GM18861 (cell line): ENCODE measurements at regions not wholly inside any gene's neighbourhood (a gene's known extent, or its start where the extent isn't known, plus 50 kb on each side); places are given as distances from the start of the nearest gene placed in this dataset.
"Not testable (repeated sequence)": the region's sequence is repeated elsewhere in the genome, so short reads cannot be mapped to it uniquely, and the experiment has no call there.

Source experiments
- ATAC-seq: cut with Tn5 transposase; IDR thresholded peaks from one replicate; pipeline ENCODE4 v1.9.1; 2021; ENCODE audit not compliant: unreplicated experiment

DNA sequence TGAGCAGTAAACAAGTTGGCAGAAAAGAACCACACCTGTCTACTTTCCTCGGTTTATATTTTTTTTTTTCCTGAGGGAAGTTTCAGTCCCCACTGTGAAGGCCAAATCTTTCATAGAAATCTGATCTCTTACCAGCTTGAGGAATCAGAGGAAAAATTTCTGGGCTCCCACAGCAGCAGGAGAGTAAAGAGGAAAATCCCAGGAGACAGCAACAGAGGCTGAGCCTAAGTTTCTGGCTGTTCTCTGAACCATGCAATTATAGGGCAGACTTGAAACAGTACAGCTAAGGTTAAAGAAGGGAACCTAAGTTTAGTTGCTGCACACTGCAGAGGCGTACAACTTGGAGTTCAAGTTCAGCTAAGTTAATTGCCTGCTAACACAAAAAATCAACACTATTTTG is 1090.9 kb upstream of the INTU start:
- no peak for ATAC-seq

DNA sequence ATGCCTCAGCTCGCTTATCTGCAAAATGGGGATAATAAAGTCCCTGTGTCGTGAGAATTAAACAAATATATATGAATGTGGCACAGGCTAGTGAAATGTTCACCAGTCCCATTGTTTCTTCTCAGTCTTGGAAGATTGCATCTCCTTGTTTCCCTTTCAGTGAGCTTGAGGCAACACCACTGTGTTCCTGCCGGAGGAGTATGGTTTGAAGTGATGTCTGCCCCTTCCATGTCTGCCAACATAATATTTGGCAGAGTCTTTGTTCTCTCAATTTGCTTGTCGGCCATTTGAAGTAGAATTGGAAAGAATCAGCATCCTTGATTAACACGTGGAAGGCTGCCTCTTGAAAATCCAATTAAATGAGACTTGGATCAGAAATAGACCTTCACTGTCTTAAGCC is 1088.5 kb upstream of the INTU start:
- no peak for ATAC-seq

- not testable (repeated sequence) for ATAC-seq
Measured at GRCh38 chr4:126546197-126546596, 1086.6 kb upstream of the INTU start.

DNA sequence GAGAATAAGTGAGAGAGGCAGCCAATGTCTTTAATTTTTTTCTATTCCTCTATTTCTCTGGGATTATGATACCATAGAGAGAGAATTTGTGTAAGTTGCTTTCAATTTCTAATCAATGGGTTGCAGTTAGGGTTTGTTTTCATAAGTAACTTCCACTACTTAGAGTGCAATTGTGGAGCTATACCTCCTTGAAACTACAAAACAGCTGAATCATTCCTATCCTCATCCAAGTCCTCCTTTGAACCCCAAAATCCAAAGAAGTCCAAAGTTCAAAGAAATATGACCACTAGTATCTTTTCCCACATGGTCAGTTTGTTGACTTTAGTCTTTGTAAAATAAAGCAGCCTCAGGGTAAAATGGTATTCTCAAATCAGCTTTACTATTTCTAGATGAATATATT is 1085.4 kb upstream of the INTU start:
- ATAC-seq: no peak

DNA sequence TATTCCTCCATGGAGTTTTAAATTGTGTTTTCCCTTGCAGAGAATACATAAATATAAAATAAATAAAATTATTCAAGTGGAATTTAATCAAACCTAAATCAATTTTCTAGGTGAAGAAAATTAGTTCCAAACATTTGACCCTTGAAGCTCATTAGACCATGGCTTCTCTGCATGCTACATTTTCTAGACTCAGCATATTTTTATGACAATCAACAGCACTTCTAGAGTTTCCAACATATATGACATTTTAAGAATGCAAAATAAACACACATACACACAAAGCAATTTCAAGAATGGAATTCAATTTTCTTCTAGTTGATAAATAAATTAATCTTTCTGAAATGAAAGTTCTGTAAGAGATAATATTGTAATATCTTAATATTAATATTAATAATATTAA is 1083.9 kb upstream of the INTU start:
- no peak for ATAC-seq

GRCh38 chr4:126552321-126552720 is 1080.4 kb upstream of the INTU start:
- ATAC-seq: no peak

DNA sequence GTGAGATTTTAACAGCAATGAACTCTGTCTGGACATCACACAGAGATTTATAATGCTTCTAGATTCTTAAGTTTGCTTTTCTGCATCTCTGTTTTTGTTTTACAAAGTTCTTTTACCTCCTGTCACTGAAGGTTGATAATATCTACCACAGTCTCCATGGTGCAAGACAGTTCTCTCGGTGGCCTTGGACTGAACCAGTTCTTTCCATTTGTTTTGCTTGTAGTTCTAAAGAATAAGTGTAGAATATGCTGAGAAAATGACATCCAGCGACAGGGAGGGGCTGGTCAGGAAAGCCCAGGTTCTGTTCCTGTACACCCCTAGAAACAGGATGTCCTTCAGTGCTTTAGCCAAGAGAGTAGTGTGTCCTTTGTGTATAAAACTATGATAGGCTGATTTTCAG is 1079.5 kb upstream of the INTU start:
- no peak for ATAC-seq

DNA sequence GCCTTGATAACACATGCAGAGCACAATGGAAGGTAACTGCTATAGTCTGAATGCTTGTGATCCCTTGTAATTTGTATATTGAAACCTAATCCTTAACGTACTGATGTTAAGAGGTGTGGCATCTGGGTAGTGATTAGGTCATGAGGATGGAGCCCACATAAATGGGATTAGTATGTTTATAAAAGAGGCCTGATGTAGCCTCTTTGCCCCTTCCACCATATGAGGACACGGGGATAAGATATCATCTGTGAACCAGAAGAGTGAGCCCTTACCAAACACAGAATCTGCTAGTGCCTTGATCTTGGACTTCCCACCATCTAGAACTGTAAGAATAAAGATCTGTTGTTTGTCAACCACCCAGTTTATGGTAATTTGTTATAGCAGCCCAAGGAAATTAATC is 1074.2 kb upstream of the INTU start:
- ATAC-seq: no peak

- no peak for ATAC-seq
Measured at GRCh38 chr4:126559961-126560360, 1072.8 kb upstream of the INTU start.

DNA sequence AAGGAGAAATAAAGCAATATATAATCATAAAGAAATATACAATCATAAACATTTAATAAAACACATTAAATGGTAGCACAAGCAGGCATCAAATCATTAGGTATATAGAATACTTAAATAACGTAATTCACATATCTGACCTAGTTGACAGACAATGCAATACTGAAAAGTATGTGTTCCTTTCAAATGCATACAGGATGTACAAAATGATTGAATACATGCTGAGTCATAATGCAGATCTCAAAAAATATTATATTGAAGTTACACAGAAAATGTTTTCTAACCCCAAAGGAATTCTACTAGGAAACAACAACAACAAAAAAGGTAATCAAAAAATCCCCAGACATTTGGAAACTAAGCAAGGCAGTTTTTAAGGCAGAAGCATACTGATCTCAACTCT is 1072.0 kb upstream of the INTU start:
- no peak for ATAC-seq

- no peak for ATAC-seq
Measured at GRCh38 chr4:126563389-126563788, 1069.4 kb upstream of the INTU start.

DNA sequence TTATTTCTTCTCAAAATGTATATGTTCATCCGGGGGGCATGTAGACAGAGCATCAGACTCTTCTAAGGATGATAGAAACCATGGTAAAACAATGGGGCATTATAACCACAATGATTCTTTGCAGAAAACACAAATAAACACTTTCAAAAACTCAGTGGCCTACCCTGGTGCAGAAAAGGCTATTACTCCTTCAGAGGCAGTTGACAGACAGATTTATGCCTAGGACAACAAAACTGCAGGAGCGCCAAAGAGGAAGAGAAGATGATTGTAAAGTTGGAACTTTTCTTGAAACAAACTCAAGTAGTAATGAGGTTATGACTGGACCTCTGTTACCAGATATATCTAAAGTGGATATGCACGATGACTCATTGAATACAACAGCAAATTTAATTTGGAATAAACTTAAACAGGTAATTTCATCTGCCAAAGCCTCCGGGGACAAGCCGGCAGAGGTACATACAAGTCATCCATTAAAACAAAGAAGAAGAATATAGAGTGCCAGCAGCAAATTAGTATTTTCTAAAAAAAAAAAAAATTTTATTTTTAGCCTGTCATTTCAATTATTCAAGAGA is 1068.4 kb upstream of the INTU start:
- ATAC-seq: no peak

DNA sequence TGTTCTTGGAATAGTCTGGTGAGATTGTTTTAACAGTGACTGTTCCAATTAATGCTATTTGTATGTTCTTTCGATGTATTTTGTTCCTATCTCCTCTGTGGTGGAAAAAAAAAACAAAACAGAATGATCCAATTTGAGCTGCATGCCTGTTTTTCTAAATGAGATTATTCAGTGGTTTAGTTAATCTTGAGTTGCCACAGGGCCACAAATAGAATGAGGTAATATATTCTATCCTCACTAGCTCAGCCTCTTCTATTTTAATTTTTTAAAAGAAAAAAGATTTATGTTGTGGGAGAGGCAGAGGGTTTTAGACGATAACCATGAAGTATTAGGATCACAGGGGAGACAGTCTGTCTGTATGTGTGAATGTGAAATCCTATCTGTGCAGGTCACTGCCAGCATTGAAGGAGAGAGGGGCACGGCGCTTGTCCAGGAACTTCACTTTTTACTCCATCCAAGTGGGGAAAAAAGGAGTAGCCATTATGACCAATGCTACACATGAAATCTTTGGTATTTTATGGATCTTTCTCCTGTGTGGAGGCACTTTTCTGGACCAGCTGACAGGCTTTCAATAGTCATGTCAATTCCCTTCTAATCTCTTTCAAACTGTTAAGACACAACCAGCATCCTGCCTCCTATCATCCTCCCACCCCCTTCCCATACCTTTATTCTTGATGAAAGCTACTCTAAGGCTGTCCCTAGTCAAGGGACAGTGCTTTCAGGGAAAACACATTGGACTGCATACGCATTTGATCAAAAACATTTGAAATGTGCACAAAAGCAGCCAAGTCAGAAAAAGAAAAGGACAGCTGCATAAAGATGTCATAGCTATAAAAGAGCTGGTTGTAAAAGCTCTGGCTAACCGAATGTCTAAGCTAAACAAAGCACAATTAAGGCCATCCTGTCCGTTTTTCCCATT is 1063.8 kb upstream of the INTU start:
- ATAC-seq: no peak

- ATAC-seq: no peak
Measured at GRCh38 chr4:126572264-126572663, 1060.5 kb upstream of the INTU start.

DNA sequence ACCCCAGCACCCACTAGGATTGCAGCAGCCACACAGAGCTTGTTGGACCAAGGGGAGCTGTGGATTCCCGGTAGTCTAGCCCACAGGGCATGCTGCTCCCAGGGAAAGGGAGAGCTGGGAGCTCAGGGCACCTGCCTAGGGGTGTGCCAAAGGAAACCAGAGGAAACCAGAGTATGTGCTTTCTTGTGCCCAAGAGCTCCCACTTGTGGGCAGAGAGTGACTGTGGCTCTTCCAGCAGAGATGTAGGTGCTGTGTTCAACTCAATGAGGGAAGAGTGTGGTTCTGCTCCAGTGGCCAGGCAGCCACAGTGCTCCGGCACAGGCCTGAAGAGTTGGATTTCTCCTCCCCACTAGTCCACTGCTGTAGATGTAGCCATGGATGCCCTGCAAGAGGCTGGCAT is 1050.0 kb upstream of the INTU start:
- no peak for ATAC-seq

DNA sequence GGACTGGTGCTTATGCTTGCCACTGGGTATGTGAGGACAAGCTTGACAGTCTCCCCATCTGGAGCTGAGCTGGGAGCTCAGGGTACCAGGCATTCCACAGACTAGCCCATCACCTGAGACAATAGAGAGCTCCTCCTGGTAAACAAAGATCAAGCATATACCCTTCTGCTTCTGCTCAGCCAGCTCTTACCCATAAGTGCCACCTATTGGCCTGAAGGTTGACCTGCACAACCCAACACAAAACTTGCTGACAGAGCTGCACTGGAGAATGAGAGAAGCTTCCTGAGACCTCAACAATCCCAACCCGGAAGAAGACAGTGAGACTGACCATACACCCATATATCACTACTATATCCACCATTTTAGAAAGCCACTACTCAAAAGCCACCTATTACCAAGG is 1049.2 kb upstream of the INTU start:
- no peak for ATAC-seq

DNA sequence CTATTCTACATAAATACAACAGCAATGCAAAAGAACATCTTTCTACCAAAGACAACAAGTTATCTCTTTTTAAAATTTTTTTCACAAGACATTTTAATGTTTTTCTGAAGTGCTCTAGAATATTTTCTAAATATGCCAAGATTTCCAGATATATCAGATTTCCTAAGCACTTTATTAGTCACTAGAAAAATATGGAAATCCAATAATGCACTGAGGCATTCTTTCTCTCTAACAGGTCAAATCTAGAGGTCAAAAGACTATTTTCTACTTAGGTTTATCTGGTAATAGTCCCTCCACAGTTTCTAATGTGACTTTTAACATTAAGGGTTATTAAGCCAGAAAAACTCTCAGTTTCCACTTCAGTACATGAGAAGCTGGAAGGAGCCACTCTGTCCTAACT is 1041.2 kb upstream of the INTU start:
- ATAC-seq: no peak

GRCh38 chr4:126592088-126592487 is 1040.7 kb upstream of the INTU start:
- no peak for ATAC-seq

GRCh38 chr4:126593626-126594025 is 1039.1 kb upstream of the INTU start:
- no peak for ATAC-seq

DNA sequence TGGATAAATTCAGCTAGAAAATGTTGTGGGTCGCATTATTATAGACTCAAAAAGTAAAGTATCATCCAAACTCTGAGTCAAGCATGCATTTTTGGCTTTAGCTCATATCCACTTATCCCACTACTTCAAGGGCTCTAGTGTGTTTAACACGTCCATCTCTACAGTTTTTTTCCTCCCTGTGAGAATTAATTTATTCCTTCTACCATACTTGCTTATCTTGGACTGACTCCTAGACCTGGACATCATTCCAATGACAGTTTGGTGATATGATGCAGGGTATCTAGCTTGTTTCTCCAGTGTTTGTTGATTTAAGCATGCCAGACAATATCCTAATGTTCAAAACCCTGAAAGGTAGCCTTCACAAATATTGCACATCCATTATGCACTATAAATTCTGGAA is 1037.1 kb upstream of the INTU start:
- ATAC-seq: no peak

DNA sequence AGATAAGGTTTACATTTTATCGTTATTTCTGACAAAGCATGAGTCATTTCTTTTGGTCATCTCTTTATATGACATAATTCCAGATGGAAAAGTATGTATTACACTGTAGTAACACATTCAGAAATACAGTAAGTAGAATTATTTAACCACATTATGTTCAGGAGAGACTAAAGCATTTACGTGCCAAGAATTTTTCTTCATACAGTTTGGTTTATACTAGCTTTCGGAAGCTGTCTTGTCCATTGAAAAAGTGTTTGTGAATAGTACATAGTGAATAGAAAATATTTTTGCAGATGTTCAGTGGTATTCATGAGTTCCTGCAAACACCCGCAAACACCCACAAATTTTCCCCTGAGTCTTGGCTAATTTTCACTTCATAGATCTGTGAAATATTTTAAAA is 1033.0 kb upstream of the INTU start:
- ATAC-seq: no peak

DNA sequence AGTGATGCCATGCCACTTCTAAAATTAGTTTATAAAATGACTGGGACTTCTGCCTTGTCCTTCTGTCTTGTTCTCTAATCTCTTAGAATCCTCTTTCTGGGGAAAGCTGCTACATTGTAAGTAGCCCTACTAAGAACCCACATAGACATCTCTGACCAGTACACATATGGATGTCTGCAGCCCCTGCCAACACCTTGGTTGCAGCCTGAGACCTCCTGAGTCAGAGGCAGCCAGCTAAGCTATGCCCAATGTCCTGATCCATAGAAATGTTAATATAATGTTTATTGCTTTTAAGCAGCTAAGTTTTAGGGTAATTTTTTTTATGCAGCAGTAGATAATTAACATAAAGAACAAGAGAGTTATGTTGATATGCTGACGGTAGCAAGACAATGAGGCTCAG is 1029.5 kb upstream of the INTU start:
- ATAC-seq: no peak

DNA sequence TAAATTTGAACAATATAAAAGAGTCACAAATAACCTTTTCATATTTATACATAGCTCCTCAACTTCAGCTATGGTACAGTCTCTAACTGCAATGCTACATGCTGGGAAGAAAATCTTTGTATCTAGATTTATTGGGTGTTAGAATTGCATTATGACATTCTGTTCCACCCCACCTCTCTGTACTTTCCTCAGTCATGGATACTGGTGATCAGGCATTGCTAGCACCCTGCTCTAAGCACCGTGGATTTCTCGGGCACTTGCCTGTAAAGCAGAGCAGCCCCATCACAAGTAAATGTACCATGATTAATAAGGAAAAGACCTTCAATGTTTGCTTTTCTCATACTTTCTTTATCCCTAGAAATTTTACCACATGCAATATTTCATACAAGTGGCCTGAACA is 1028.9 kb upstream of the INTU start:
- ATAC-seq: no peak
